Transverse colon (tissue), 4 donors: ENCODE measurements at regions not wholly inside any gene's neighbourhood (a gene's known extent, or its start where the extent isn't known, plus 50 kb on each side); places are given as distances from the start of the nearest gene placed in this dataset.
"Not testable (repeated sequence)": the region's sequence is repeated elsewhere in the genome, so short reads cannot be mapped to it uniquely, and the experiment has no call there.

Source experiments
- DNase-seq: peaks from one replicate; pipeline ENCODE4 v3.0.0-alpha.2; 2019
- H3K27ac ChIP-seq, 4 donors: fragments of 200-600 bp; sonication (generic); 2 replicates each; pipeline ENCODE4 v1.5.1; 2016 to 2018; ENCODE audit warnings: inconsistent platforms in 4 of 4
- H3K27me3 ChIP-seq: fragments of 200-600 bp; sonication (generic); 2 replicates; pipeline ENCODE4 v1.5.1; 2017; ENCODE audit warnings: inconsistent platforms
- H3K36me3 ChIP-seq, 4 donors: fragments of 200-600 bp; sonication (generic); 2 replicates each; pipeline ENCODE4 v1.5.1; 2017 to 2019; ENCODE audit warnings: inconsistent platforms in 4 of 4
- H3K4me1 ChIP-seq, 4 donors: fragments of 200-600 bp; sonication (generic); 2 replicates each; pipeline ENCODE4 v1.5.1; 2017 to 2020; ENCODE audit warnings: inconsistent platforms in 4 of 4
- H3K4me3 ChIP-seq, 4 donors: fragments of 200-600 bp; sonication (generic); 1 replicate in 1 of 4; 2 replicates in 3 of 4; pipeline versions ENCODE4 v1.5.1 to v1.6.1; 2017 to 2019; ENCODE audit warnings: inconsistent platforms in 4 of 4
- H3K9me3 ChIP-seq, 2 donors: fragments of 200-600 bp; sonication (generic); 2 replicates each; pipeline ENCODE4 v1.5.1; 2017 to 2019; ENCODE audit warnings: inconsistent platforms in 2 of 2
- CTCF ChIP-seq, 5 experiments: fragments of 200-600 bp in 3 of 5; fragments of 450-650 bp in 2 of 5; sonication (generic) in 3 of 5; IDR thresholded peaks; 1 replicate in 2 of 5; 2 replicates in 3 of 5; pipeline ENCODE4 v1.5.1; 2016 to 2017; ENCODE audit warnings: antibody characterized with exemption in 5 of 5, inconsistent platforms in 3 of 5, mild to moderate bottlenecking in 2 of 5, moderate library complexity in 1 of 5
- EP300 ChIP-seq: sonication (generic); formaldehyde crosslinking; IDR thresholded peaks from one replicate; pipeline ENCODE4 v1.6.1; 2017; ENCODE audit warnings: antibody characterized with exemption, low read depth
- POLR2A ChIP-seq: fragments of 450-650 bp; IDR thresholded peaks from one replicate; pipeline ENCODE4 v1.6.1; 2016; ENCODE audit warnings: antibody characterized with exemption, mild to moderate bottlenecking, moderate library complexity
- POLR2AphosphoS5 ChIP-seq, 3 donors: sonication (generic); formaldehyde crosslinking; IDR thresholded peaks; one replicate each; pipeline ENCODE4 v1.6.1; 2016; ENCODE audit warnings: antibody characterized with exemption in 3 of 3
- WGBS, 2 donors: methylation state at CpG; one replicate each; pipeline ENCODE4 v1.1.5; 2018; ENCODE audit warnings: low coverage in 1 of 2; 5-methylcytosine and 5-hydroxymethylcytosine counted together
- in situ Hi-C, 4 donors: fragments of 200-750 bp; cut with MboI; loops; one replicate each; pipeline versions ENCODE4 v1.15.0 to v1.15.1; 2017; ENCODE audit warnings: low sequenced_read_pairs in 3 of 4, low pct_ligation_motif_present in 1 of 4, low pct_unique_long_range_greater_than_20kb in 1 of 4
- intact Hi-C: fragments of 100-400 bp; cut with DNase I; formaldehyde crosslinking; loops from one replicate; pipeline ENCODE4 v1.15.1; 2023; ENCODE audit warnings: low total_unique reads

- H3K4me1 ChIP-seq = no peaks in the 10 kb centered on the region
- H3K4me3 ChIP-seq = no peak overlapping the region
- no peak overlapping the region for H3K27ac ChIP-seq
- H3K36me3 ChIP-seq = no peaks in the 10 kb centered on the region
- in situ Hi-C loops = no loop called here
- no peak for TF ChIP-seq POLR2A
- no peak for TF ChIP-seq CTCF (IDR thresholded peaks at IDR 0.05)
- TF ChIP-seq EP300 = no peak
- intact Hi-C loops = no loop called here
- no peaks in the 10 kb centered on the region for H3K27me3 ChIP-seq
- no peak for DNase-seq
- no peaks in the 10 kb centered on the region for H3K9me3 ChIP-seq
- WGBS, 2 donors = 61 to 66% methylated on average over 3 of the region's 3 CpGs
These were observed 173.0 kb downstream of the SEC23A start for GRCh38 chr14:38930022-38930421.

- Histone ChIP-seq H3K27me3 (no peaks in the 10 kb centered on the region), H3K27ac (no peak overlapping the region), H3K36me3 (no peaks in the 10 kb centered on the region), H3K4me1 (no peaks in the 10 kb centered on the region), H3K9me3 (no peaks in the 10 kb centered on the region), H3K4me3 (no peak overlapping the region)
- in situ Hi-C loops (no loop called here), intact Hi-C loops (no loop called here)
- TF ChIP-seq POLR2A = no peak
- no peak for TF ChIP-seq CTCF (IDR thresholded peaks at IDR 0.05)
- TF ChIP-seq EP300 = no peak
- TF ChIP-seq POLR2AphosphoS5 (IDR thresholded peaks at IDR 0.05) = no peak
- no peak for DNase-seq
These were observed 173.6 kb downstream of the SEC23A start for GRCh38 chr14:38929416-38929815.

- WGBS, 2 donors = 60 to 89% methylated on average over 1 to 11 of the region's 11 CpGs
- H3K27me3 ChIP-seq, in situ Hi-C loops, H3K27ac ChIP-seq, intact Hi-C loops, H3K36me3 ChIP-seq, H3K9me3 ChIP-seq, H3K4me1 ChIP-seq, DNase-seq, H3K4me3 ChIP-seq: not testable (repeated sequence)
These were observed 181.1 kb downstream of the SEC23A start for GRCh38 chr14:38921893-38922292.

GRCh38 chr14:38915125-38915524 is 187.9 kb downstream of the SEC23A start:
- 86% methylated on average over 1 of the region's 1 CpG for WGBS, 2 donors
- Histone ChIP-seq H3K27ac (no peak overlapping the region), H3K27me3 (no peaks in the 10 kb centered on the region), H3K9me3 (no peaks in the 10 kb centered on the region), H3K36me3 (no peaks in the 10 kb centered on the region), H3K4me1 (no peaks in the 10 kb centered on the region), H3K4me3 (no peak overlapping the region)
- TF ChIP-seq EP300 (no peak), POLR2AphosphoS5 (IDR thresholded peaks at IDR 0.05) (no peak), CTCF (IDR thresholded peaks at IDR 0.05) (no peak), POLR2A (no peak)
- intact Hi-C loops (no loop called here), in situ Hi-C loops (no loop called here)
- no peak for DNase-seq

- TF ChIP-seq POLR2AphosphoS5 (IDR thresholded peaks at IDR 0.05) (no peak), EP300 (no peak), CTCF (IDR thresholded peaks at IDR 0.05) (no peak), POLR2A (no peak)
- Histone ChIP-seq H3K4me3 (no peak overlapping the region), H3K27me3 (no peaks in the 10 kb centered on the region), H3K4me1 (no peaks in the 10 kb centered on the region), H3K9me3 (no peaks in the 10 kb centered on the region), H3K27ac (no peak overlapping the region), H3K36me3 (no peaks in the 10 kb centered on the region)
- in situ Hi-C loops = no loop called here
- WGBS, 2 donors = 21 to 67% methylated on average over 1 of the region's 1 CpG
- no peak for DNase-seq
- intact Hi-C loops = no loop called here
These were observed 192.9 kb downstream of the SEC23A start for GRCh38 chr14:38910092-38910491.
